OCI-LY3 (cell line): ENCODE measurements at regions not wholly inside any gene's neighbourhood (a gene's known extent, or its start where the extent isn't known, plus 50 kb on each side); places are given as distances from the start of the nearest gene placed in this dataset.

ENCODE experiments used
- H2AFZ ChIP-seq: fragments of 200-600, 300-600 bp; shearing (Covaris generic); 2 replicates; pipeline ENCODE4 v1.6.0; 2014; ENCODE audit warnings: antibody characterized with exemption, low read depth, low read length
- H3K27ac ChIP-seq: fragments of 200-600, 300-600 bp; sonication (generic); 2 replicates; pipeline ENCODE4 v1.5.1; 2014; ENCODE audit warnings: mild to moderate bottlenecking, low read length, moderate library complexity, mixed read lengths
- H3K27me3 ChIP-seq: fragments of 200-600, 300-600 bp; sonication (generic); 2 replicates; pipeline ENCODE4 v1.6.1; 2014; ENCODE audit warnings: low read depth, low read length, mixed read lengths
- H3K36me3 ChIP-seq: fragments of 200-600, 300-600 bp; sonication (generic); replicated peaks from 2 replicates; pipeline ENCODE3; 2014; ENCODE audit warnings: low read depth, low read length, mixed read lengths
- H3K4me1 ChIP-seq: fragments of 300-600, 200-600 bp; sonication (generic); 2 replicates; pipeline ENCODE4 v1.6.1; 2014; ENCODE audit warnings: low read length, mixed read lengths
- H3K4me2 ChIP-seq: fragments of 200-600, 300-600 bp; sonication (generic); 2 replicates; pipeline ENCODE4 v1.6.1; 2014; ENCODE audit warnings: low read length, mixed read lengths
- H3K4me3 ChIP-seq: fragments of 300-600, 200-600 bp; sonication (generic); 2 replicates; pipeline ENCODE4 v1.5.1; 2014; ENCODE audit warnings: antibody characterized with exemption, mild to moderate bottlenecking, low read length, moderate library complexity
- H3K79me2 ChIP-seq: fragments of 300-600, 200-600 bp; shearing (Covaris generic); 2 replicates; pipeline ENCODE4 v1.6.1; 2014; ENCODE audit warnings: mild to moderate bottlenecking, low read length, mixed read lengths
- H3K9ac ChIP-seq: fragments of 300-600, 200-600 bp; shearing (Covaris generic); 2 replicates; pipeline ENCODE4 v1.6.0; 2014; ENCODE audit warnings: mild to moderate bottlenecking, low read length, moderate library complexity
- H3K9me3 ChIP-seq: fragments of 200-600, 300-600 bp; shearing (Covaris generic); 2 replicates; pipeline ENCODE4 v1.6.1; 2014; ENCODE audit warnings: low read length, mixed read lengths; ENCODE audit not compliant: insufficient read depth
- H4K20me1 ChIP-seq: fragments of 200-600, 300-600 bp; sonication (generic); 2 replicates; pipeline ENCODE4 v1.6.1; 2016; ENCODE audit warnings: low read length, mixed read lengths; ENCODE audit not compliant: insufficient read depth
- EZH2phosphoT487 ChIP-seq: fragments of 200-600 bp; shearing (Covaris generic); IDR thresholded peaks from 2 replicates; pipeline ENCODE4 v1.6.1; 2018; ENCODE audit warnings: antibody characterized with exemption, mixed run types, low read depth
- TF ChIP-seq, protein P1 (sequence below): fragments of 200-600, 300-600 bp; sonication (generic); IDR thresholded peaks from 2 replicates; pipeline ENCODE4 v1.5.1; 2014; ENCODE audit warnings: antibody characterized with exemption, low read length, low read depth

DNA sequence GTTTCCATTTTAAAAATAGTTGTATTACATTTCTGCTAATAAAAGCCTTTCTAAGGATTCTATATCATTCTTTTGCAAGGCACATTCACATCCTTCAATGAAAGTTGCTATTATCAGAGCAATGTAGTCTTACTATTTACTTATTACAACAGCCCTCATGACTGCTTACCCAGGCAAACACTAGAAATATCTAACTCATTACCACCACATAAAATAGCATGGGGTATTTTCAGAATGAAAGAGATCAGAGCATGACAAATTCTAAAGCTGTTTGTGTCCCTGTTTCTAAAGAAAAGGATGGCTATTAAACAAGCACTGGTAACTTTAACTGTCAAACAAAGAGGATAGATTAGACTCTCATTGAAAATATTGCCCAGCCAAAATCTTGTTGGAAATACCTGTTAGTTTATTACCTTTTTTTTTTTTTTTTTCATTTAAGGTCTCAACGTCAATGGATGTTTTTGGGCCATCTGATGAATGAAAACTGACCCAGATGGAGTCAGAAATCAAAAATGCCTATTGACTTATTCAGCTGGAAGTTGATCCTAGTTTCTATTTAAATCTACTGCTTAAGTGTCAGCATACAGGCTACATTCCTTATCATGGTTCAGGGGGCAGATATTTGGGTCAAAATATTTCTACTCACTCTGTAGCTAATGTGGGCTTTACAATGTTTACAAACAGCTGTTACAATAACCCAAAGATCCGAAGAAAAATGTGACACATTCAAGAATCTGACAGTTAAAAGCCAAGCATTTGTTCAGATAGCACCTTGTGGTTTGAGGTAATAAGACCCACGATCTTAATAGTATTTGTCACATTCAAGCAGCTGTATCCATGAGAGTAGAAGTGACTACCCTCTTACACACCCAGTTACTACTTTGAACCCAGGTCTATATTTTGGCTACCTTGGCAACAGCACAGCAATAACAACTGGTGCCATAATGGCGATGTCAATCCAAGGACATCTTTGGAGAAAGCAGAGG lies 554.8 kb upstream of the MEF2C start:
- H2AFZ ChIP-seq, result no peak overlapping the region
- no peak overlapping the region for H3K4me2 ChIP-seq

DNA sequence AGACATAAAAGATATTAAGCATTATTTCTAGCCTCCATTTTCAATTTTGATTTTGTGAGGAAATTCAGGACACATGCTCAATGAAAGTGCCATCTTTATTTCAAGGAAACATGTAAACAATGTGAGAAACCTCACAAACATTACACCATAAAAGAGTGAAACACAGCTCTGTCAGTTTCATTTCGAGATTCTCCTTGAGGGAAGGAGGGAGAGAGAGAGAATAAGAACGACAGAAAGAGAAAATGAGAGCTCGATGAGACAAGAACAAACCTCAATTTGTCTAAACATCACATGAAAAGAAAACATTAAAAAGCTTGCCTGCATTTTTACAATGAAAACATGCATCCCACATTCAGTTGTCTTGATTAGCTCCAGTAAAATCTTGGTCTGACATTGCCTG lies 553.5 kb upstream of the MEF2C start:
- no peaks in the 10 kb centered on the region for H3K79me2 ChIP-seq
- H2AFZ ChIP-seq, result peak overlapping the region; percentile 62
- no peaks in the 10 kb centered on the region for H4K20me1 ChIP-seq
- TF ChIP-seq EZH2phosphoT487, result no peak
- TF ChIP-seq, protein P1, sequence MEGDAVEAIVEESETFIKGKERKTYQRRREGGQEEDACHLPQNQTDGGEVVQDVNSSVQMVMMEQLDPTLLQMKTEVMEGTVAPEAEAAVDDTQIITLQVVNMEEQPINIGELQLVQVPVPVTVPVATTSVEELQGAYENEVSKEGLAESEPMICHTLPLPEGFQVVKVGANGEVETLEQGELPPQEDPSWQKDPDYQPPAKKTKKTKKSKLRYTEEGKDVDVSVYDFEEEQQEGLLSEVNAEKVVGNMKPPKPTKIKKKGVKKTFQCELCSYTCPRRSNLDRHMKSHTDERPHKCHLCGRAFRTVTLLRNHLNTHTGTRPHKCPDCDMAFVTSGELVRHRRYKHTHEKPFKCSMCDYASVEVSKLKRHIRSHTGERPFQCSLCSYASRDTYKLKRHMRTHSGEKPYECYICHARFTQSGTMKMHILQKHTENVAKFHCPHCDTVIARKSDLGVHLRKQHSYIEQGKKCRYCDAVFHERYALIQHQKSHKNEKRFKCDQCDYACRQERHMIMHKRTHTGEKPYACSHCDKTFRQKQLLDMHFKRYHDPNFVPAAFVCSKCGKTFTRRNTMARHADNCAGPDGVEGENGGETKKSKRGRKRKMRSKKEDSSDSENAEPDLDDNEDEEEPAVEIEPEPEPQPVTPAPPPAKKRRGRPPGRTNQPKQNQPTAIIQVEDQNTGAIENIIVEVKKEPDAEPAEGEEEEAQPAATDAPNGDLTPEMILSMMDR, result no peak
- H3K4me1 ChIP-seq, result peaks cover 49% of the 10 kb centered on the region
- no peaks in the 10 kb centered on the region for H3K36me3 ChIP-seq
- peak overlapping the region; percentile 53; the same call in 1 of the 2 replicates for H3K9ac ChIP-seq
- H3K4me3 ChIP-seq, result peak overlapping the region; percentile 53
- H3K27ac ChIP-seq, result peak overlapping the region; percentile 84
- H3K4me2 ChIP-seq, result peak overlapping the region; percentile 79
- no peaks in the 10 kb centered on the region for H3K27me3 ChIP-seq
- no peaks in the 10 kb centered on the region for H3K9me3 ChIP-seq

More for the DNA sequence above, 554.8 kb upstream of the MEF2C start:
- Histone ChIP-seq H3K27me3 (no peaks in the 10 kb centered on the region), H3K9me3 (no peaks in the 10 kb centered on the region), H3K79me2 (no peaks in the 10 kb centered on the region), H3K4me1 (peaks cover 55% of the 10 kb centered on the region), H3K36me3 (no peaks in the 10 kb centered on the region), H3K9ac (no peak overlapping the region), H3K4me3 (no peak overlapping the region), H4K20me1 (no peaks in the 10 kb centered on the region), H3K27ac (no peak overlapping the region)
- no peak for TF ChIP-seq EZH2phosphoT487
- TF ChIP-seq, protein P1, result no peak

DNA sequence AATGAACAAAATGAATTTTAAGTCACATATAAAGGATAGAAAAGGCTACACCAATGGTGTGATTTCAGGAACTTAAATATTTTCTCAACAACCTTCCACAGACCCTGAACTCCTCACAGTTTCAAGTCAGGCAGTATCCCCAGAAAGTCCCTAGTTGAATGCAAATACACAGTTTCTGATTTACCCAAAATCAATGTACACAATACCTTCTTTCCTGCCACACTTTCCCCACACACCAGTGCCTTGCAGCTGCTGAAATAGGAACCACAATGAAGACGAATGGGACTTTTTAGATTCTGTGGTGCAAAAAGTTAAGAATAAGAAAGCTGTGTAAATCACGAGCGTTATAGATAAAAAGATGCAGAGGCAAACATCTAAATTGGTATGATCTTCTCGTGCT lies 552.4 kb upstream of the MEF2C start:
- Histone ChIP-seq H3K9ac (peak overlapping the region; percentile 53), H3K4me1 (peaks cover 49% of the 10 kb centered on the region), H2AFZ (no peak overlapping the region), H3K36me3 (no peaks in the 10 kb centered on the region), H3K4me2 (peak overlapping the region; percentile 79), H4K20me1 (no peaks in the 10 kb centered on the region), H3K4me3 (peak overlapping the region; percentile 53), H3K27ac (peak overlapping the region; percentile 84), H3K79me2 (no peaks in the 10 kb centered on the region), H3K9me3 (no peaks in the 10 kb centered on the region), H3K27me3 (no peaks in the 10 kb centered on the region)
- TF ChIP-seq EZH2phosphoT487, result no peak
- TF ChIP-seq, protein P1, result no peak

DNA sequence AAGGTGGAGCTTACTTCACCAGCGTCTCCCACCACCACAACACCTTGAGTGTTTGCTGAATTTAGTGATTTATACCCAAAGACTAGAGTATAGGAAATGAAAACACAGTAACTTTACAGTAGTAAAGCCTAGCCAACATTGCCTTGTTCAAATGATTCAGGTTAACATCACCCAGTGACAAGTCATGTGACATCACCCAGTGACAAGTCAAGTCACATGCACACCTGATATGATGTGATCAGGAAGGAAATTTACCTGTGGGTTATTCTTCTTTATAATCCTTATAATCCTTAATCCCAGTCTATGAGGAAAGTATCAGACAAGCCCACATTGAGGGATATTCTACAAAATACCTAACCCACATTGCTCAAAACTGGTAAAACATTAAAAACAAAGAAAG lies 545.6 kb upstream of the MEF2C start:
- TF ChIP-seq, protein P1, result no peak
- no peak for TF ChIP-seq EZH2phosphoT487
- no peaks in the 10 kb centered on the region for H3K27me3 ChIP-seq
- H3K27ac ChIP-seq, result no peak overlapping the region
- no peaks in the 10 kb centered on the region for H3K4me1 ChIP-seq
- no peaks in the 10 kb centered on the region for H3K9me3 ChIP-seq
- H3K9ac ChIP-seq, result no peak overlapping the region
- no peaks in the 10 kb centered on the region for H3K36me3 ChIP-seq
- no peak overlapping the region for H2AFZ ChIP-seq
- H4K20me1 ChIP-seq, result no peaks in the 10 kb centered on the region
- no peak overlapping the region for H3K4me3 ChIP-seq
- H3K4me2 ChIP-seq, result no peak overlapping the region
- no peaks in the 10 kb centered on the region for H3K79me2 ChIP-seq
